Cardiac fibroblast (primary cell): ENCODE measurements at regions not wholly inside any gene's neighbourhood (a gene's known extent, or its start where the extent isn't known, plus 50 kb on each side); places are given as distances from the start of the nearest gene placed in this dataset.

Experiments used
- DNase-seq, 2 donors: peaks; one replicate each; pipeline versions ENCODE4 v3.0.0 to v3.0.0-alpha.2; 2010; ENCODE audit warnings: low read depth in 2 of 2
- H3K4me3 ChIP-seq, 2 donors: replicated peaks in 1 of 2; 1 replicate in 1 of 2; 2 replicates in 1 of 2; pipeline ENCODE4 v1.5.1; 2011; ENCODE audit warnings: low read depth in 2 of 2, low read length in 2 of 2, mild to moderate bottlenecking in 2 of 2, moderate library complexity in 1 of 2
- TF ChIP-seq, protein P1 (sequence below): IDR thresholded peaks from one replicate; pipeline ENCODE4 v1.5.1; 2011; ENCODE audit warnings: low read depth, mild to moderate bottlenecking, low read length, inconsistent platforms

DNA sequence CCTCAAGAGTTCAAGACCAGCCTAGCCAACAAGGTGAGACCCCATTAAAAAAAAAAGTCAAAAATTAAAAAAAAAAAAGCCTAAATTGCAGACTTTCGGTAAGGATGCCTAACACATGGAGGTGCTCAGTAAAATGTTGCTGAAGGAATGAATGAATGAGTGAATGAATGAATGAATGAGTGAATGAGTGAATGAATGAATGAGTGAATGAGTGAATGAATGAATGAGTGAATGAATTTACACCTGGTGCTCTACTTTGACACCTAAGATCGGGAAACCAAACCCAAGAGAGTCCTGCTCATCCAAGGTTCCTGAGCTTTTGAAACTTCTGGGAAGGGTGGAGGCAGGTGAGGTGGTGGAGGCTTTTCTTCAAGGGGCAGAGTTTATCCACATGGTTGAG is 112.2 kb upstream of the LHX1 start:
- DNase-seq, result no peak
- TF ChIP-seq, protein P1, sequence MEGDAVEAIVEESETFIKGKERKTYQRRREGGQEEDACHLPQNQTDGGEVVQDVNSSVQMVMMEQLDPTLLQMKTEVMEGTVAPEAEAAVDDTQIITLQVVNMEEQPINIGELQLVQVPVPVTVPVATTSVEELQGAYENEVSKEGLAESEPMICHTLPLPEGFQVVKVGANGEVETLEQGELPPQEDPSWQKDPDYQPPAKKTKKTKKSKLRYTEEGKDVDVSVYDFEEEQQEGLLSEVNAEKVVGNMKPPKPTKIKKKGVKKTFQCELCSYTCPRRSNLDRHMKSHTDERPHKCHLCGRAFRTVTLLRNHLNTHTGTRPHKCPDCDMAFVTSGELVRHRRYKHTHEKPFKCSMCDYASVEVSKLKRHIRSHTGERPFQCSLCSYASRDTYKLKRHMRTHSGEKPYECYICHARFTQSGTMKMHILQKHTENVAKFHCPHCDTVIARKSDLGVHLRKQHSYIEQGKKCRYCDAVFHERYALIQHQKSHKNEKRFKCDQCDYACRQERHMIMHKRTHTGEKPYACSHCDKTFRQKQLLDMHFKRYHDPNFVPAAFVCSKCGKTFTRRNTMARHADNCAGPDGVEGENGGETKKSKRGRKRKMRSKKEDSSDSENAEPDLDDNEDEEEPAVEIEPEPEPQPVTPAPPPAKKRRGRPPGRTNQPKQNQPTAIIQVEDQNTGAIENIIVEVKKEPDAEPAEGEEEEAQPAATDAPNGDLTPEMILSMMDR, result no peak

DNA sequence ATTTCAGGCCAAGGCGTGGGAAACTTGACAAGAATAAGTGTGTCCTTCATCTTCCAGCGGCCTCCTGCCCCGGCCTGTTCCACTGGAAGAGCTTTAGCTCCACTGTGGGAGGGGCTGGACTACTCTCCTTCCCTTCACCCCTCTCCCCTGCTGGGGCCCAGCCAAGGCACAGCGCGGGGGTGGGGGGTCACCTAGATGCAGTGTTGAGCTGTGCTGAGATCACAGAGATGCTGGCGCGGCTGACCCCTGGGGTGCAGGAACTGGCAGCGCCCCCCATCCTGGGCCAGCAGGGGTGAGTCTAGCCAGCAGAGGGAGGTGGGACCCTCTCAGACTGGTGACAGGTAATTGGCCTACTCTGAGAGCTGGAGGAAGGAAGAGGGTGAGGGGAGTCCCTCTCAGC is 111.8 kb upstream of the LHX1 start:
- no peak overlapping the region for H3K4me3 ChIP-seq
- DNase-seq, result no peak
- TF ChIP-seq, protein P1, result no peak

More for the DNA sequence above, 112.2 kb upstream of the LHX1 start:
- H3K4me3 ChIP-seq, result no peak overlapping the region

DNA sequence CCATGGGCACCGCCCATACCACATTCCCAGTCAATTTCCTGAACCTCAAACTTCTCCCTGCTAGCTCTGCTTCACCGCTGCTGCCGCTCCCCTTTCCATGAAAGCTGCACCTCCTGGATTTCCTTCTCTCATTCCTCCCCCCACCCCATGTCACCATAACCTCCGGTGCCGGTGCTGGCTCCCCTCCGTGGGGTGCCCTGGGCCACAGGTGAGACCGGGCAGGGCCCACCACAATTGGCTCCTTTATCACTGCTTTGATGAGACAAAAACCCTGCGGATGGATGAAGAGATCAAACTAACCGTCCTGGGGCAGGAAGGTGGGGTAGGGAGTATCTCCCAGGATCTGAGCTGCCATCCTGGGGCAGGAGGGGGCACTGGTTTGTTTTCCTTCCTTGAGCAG is 111.3 kb upstream of the LHX1 start:
- TF ChIP-seq, protein P1, result no peak
- no peak for DNase-seq
- no peak overlapping the region for H3K4me3 ChIP-seq

DNA sequence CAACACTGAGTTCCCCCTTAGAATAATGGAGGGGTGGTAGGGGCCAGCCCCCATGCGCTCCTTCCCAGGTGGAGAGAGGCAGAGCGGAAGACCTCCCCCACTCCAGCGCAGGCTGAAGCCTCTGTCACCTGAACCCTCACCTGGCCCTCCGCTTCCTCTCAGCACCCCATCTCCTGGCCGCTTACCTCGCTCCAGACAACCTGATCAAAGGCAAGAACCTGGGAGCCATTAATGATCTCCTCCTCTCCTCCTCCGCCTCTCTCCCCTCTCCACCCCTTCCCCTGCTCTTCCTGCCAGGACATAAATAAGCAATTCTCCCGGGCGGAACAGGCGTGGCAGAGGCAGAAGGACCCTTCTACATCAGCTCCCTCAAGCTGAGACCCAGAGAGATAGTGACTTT is 110.2 kb upstream of the LHX1 start:
- no peak for DNase-seq
- TF ChIP-seq, protein P1, result no peak
- no peak overlapping the region for H3K4me3 ChIP-seq

DNA sequence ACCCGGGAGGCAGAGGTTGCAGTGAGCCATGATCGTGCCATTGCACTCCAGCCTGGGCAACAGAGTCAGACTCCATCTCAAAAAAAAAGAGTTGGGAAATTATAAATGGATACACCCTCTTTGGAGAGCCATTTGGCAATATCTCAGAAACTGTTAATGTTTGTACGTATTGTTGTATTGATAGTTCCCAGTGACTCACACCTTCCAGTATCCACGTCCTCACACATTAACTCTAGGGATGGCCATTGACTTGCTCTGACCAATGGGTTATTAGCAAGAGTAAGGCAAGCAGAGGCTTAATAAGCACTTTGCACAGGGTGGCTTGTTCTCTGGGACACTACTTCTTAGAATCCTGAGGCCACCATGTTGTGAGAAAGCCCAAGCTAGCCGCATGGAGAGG is 107.6 kb upstream of the LHX1 start:
- TF ChIP-seq, protein P1, result no peak
- DNase-seq, result no peak
- H3K4me3 ChIP-seq, result no peak overlapping the region

DNA sequence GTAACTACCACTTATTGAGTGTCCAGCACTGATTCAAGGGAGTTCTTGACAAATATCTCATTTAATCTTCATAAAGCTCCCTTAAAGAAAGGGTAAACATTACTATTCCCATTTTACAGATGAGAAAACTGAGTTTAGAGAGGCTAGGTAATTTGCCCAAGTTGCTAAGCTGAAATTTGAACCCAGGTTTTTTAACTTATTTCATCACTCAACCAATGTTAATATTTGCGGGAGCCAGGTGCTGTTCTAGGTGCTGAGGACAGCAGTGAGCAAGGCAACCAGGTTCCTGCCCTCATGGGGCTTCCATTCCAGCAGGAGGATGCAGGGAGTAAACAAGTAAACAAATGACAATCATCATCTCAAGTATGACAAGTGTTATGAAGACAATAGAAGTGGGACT is 104.0 kb upstream of the LHX1 start:
- TF ChIP-seq, protein P1, result no peak
- H3K4me3 ChIP-seq, result no peak overlapping the region
- no peak for DNase-seq

DNA sequence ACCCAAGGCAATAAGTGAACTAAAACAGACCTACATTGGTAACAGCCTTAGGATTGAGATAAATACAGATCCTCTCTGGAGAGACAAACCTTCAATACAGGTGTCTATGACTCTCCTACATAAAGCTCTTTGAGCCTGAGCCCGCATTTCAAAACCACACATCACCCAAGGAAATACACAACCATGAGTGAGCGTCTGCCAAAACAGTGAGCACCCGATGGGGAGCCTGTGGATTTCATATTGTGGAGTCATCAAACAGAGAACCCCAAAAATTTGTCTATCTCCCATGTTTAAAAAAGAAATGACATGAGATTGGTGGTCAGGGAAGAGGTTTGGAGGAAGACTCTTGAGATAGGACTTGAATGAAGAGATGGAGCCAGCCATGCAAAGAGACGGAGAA is 102.2 kb upstream of the LHX1 start:
- no peak overlapping the region for H3K4me3 ChIP-seq
- TF ChIP-seq, protein P1, result no peak
- DNase-seq, result no peak
